ENCODE measurements at regions not wholly inside any gene's neighbourhood (a gene's known extent, or its start where the extent isn't known, plus 50 kb on each side); places are given as distances from the start of the nearest gene placed in this dataset.

GRCh38 chr15:79522656-79523055 lies 90.5 kb downstream of the MINAR1 start:
- no peaks in the 10 kb centered on the region for H3K4me1 Mint-ChIP-seq (ENCODE audit: low read depth)
- H3K9me3 Mint-ChIP-seq: no peaks in the 10 kb centered on the region
- H3K27me3 Mint-ChIP-seq (ENCODE audit: low read depth): peaks cover 2% of the 10 kb centered on the region
- no peak overlapping the region for H3K4me3 Mint-ChIP-seq
- H3K36me3 Mint-ChIP-seq (ENCODE audit: insufficient read depth): no peaks in the 10 kb centered on the region
- DNase-seq (no peak), ATAC-seq (no peak)

GRCh38 chr15:79523266-79523665 lies 91.1 kb downstream of the MINAR1 start:
- peaks cover 4% of the 10 kb centered on the region for H3K27me3 Mint-ChIP-seq (ENCODE audit: low read depth)
- H3K9me3 Mint-ChIP-seq: no peaks in the 10 kb centered on the region
- H3K4me3 Mint-ChIP-seq: no peak overlapping the region
- H3K4me1 Mint-ChIP-seq (ENCODE audit: low read depth): no peaks in the 10 kb centered on the region
- no peaks in the 10 kb centered on the region for H3K36me3 Mint-ChIP-seq (ENCODE audit: insufficient read depth)
- no peak for ATAC-seq
- no peak for DNase-seq

- H3K36me3 Mint-ChIP-seq (ENCODE audit: insufficient read depth): no peaks in the 10 kb centered on the region
- H3K9me3 Mint-ChIP-seq: no peaks in the 10 kb centered on the region
- H3K4me3 Mint-ChIP-seq: no peak overlapping the region
- H3K4me1 Mint-ChIP-seq (ENCODE audit: low read depth): no peaks in the 10 kb centered on the region
- DNase-seq (no peak), ATAC-seq (no peak)
- peaks cover 6% of the 10 kb centered on the region for H3K27me3 Mint-ChIP-seq (ENCODE audit: low read depth)
Observed at GRCh38 chr15:79524531-79524930, 92.4 kb downstream of the MINAR1 start.

GRCh38 chr15:79526376-79526775 lies 94.2 kb downstream of the MINAR1 start:
- Mint-ChIP-seq H3K27me3 (ENCODE audit: low read depth) (peaks cover 7% of the 10 kb centered on the region), H3K9me3 (no peaks in the 10 kb centered on the region), H3K4me3 (no peak overlapping the region), H3K4me1 (ENCODE audit: low read depth) (no peaks in the 10 kb centered on the region), H3K36me3 (ENCODE audit: insufficient read depth) (no peaks in the 10 kb centered on the region)
- DNase-seq: no peak
- no peak for ATAC-seq

- DNase-seq (no peak), ATAC-seq (no peak)
- Mint-ChIP-seq H3K4me3 (no peak overlapping the region), H3K9me3 (no peaks in the 10 kb centered on the region), H3K27me3 (ENCODE audit: low read depth) (peaks cover 10% of the 10 kb centered on the region), H3K4me1 (ENCODE audit: low read depth) (no peaks in the 10 kb centered on the region), H3K36me3 (ENCODE audit: insufficient read depth) (no peaks in the 10 kb centered on the region)
Observed at GRCh38 chr15:79527821-79528220, 95.7 kb downstream of the MINAR1 start.

GRCh38 chr15:79529157-79529785 lies 97.1 kb downstream of the MINAR1 start:
- DNase-seq (no peak), ATAC-seq (no peak)
- Mint-ChIP-seq H3K9me3 (no peaks in the 10 kb centered on the region), H3K36me3 (ENCODE audit: insufficient read depth) (no peaks in the 10 kb centered on the region), H3K4me1 (ENCODE audit: low read depth) (no peaks in the 10 kb centered on the region), H3K4me3 (no peak overlapping the region), H3K27me3 (ENCODE audit: low read depth) (peaks cover 12% of the 10 kb centered on the region)

GRCh38 chr15:79535536-79535935 lies 103.4 kb downstream of the MINAR1 start:
- H3K4me3 Mint-ChIP-seq: no peak overlapping the region
- H3K36me3 Mint-ChIP-seq (ENCODE audit: insufficient read depth): no peaks in the 10 kb centered on the region
- no peak for DNase-seq
- no peaks in the 10 kb centered on the region for H3K9me3 Mint-ChIP-seq
- peaks cover 6% of the 10 kb centered on the region for H3K27me3 Mint-ChIP-seq (ENCODE audit: low read depth)
- ATAC-seq: no peak
- no peaks in the 10 kb centered on the region for H3K4me1 Mint-ChIP-seq (ENCODE audit: low read depth)

GRCh38 chr15:79538527-79538926 lies 106.4 kb downstream of the MINAR1 start:
- Mint-ChIP-seq H3K4me3 (no peak overlapping the region), H3K27me3 (ENCODE audit: low read depth) (peaks cover 4% of the 10 kb centered on the region), H3K4me1 (ENCODE audit: low read depth) (no peaks in the 10 kb centered on the region), H3K36me3 (ENCODE audit: insufficient read depth) (no peaks in the 10 kb centered on the region), H3K9me3 (no peaks in the 10 kb centered on the region)
- DNase-seq (no peak), ATAC-seq (no peak)

- no peak for ATAC-seq
- H3K4me1 Mint-ChIP-seq (ENCODE audit: low read depth): no peaks in the 10 kb centered on the region
- no peaks in the 10 kb centered on the region for H3K36me3 Mint-ChIP-seq (ENCODE audit: insufficient read depth)
- H3K9me3 Mint-ChIP-seq: no peaks in the 10 kb centered on the region
- DNase-seq: no peak
- H3K4me3 Mint-ChIP-seq: no peak overlapping the region
- H3K27me3 Mint-ChIP-seq (ENCODE audit: low read depth): peaks cover 2% of the 10 kb centered on the region
Observed at GRCh38 chr15:79539401-79539800, 107.3 kb downstream of the MINAR1 start.

- no peaks in the 10 kb centered on the region for H3K36me3 Mint-ChIP-seq (ENCODE audit: insufficient read depth)
- peaks cover 2% of the 10 kb centered on the region for H3K27me3 Mint-ChIP-seq (ENCODE audit: low read depth)
- DNase-seq: no peak
- H3K4me1 Mint-ChIP-seq (ENCODE audit: low read depth): no peaks in the 10 kb centered on the region
- no peaks in the 10 kb centered on the region for H3K9me3 Mint-ChIP-seq
- H3K4me3 Mint-ChIP-seq: no peak overlapping the region
- ATAC-seq: no peak
Observed at GRCh38 chr15:79540551-79540950, 108.4 kb downstream of the MINAR1 start.

GRCh38 chr15:79541196-79541595 lies 109.1 kb downstream of the MINAR1 start:
- no peaks in the 10 kb centered on the region for H3K36me3 Mint-ChIP-seq (ENCODE audit: insufficient read depth)
- no peak overlapping the region for H3K4me3 Mint-ChIP-seq
- peaks cover 2% of the 10 kb centered on the region for H3K27me3 Mint-ChIP-seq (ENCODE audit: low read depth)
- ATAC-seq (no peak), DNase-seq (no peak)
- H3K9me3 Mint-ChIP-seq: no peaks in the 10 kb centered on the region
- no peaks in the 10 kb centered on the region for H3K4me1 Mint-ChIP-seq (ENCODE audit: low read depth)

- H3K4me1 Mint-ChIP-seq (ENCODE audit: low read depth): no peaks in the 10 kb centered on the region
- DNase-seq (no peak), ATAC-seq (no peak)
- no peak overlapping the region for H3K4me3 Mint-ChIP-seq
- H3K27me3 Mint-ChIP-seq (ENCODE audit: low read depth): peaks cover 2% of the 10 kb centered on the region
- H3K9me3 Mint-ChIP-seq: no peaks in the 10 kb centered on the region
- H3K36me3 Mint-ChIP-seq (ENCODE audit: insufficient read depth): no peaks in the 10 kb centered on the region
Observed at GRCh38 chr15:79543097-79543496, 111.0 kb downstream of the MINAR1 start.

GRCh38 chr15:79549196-79549595 lies 117.1 kb downstream of the MINAR1 start:
- Mint-ChIP-seq H3K36me3 (ENCODE audit: insufficient read depth) (no peaks in the 10 kb centered on the region), H3K9me3 (no peaks in the 10 kb centered on the region), H3K4me1 (ENCODE audit: low read depth) (no peaks in the 10 kb centered on the region), H3K27me3 (ENCODE audit: low read depth) (peaks cover 14% of the 10 kb centered on the region), H3K4me3 (no peak overlapping the region)
- no peak for DNase-seq
- no peak for ATAC-seq

- DNase-seq: no peak
- Mint-ChIP-seq H3K9me3 (peaks cover 4% of the 10 kb centered on the region), H3K4me1 (ENCODE audit: low read depth) (no peaks in the 10 kb centered on the region), H3K27me3 (ENCODE audit: low read depth) (peaks cover 22% of the 10 kb centered on the region), H3K4me3 (no peak overlapping the region), H3K36me3 (ENCODE audit: insufficient read depth) (no peaks in the 10 kb centered on the region)
- no peak for ATAC-seq
Observed at GRCh38 chr15:79560384-79560783, 128.2 kb downstream of the MINAR1 start.

GRCh38 chr15:79561982-79562381 lies 129.8 kb downstream of the MINAR1 start:
- Mint-ChIP-seq H3K4me1 (ENCODE audit: low read depth) (no peaks in the 10 kb centered on the region), H3K4me3 (no peak overlapping the region), H3K9me3 (peaks cover 1% of the 10 kb centered on the region), H3K27me3 (ENCODE audit: low read depth) (peaks cover 22% of the 10 kb centered on the region), H3K36me3 (ENCODE audit: insufficient read depth) (no peaks in the 10 kb centered on the region)
- DNase-seq (no peak), ATAC-seq (no peak)

GRCh38 chr15:79562403-79562815 lies 130.3 kb downstream of the MINAR1 start:
- ATAC-seq (no peak), DNase-seq (no peak)
- no peaks in the 10 kb centered on the region for H3K9me3 Mint-ChIP-seq
- no peaks in the 10 kb centered on the region for H3K4me1 Mint-ChIP-seq (ENCODE audit: low read depth)
- no peaks in the 10 kb centered on the region for H3K36me3 Mint-ChIP-seq (ENCODE audit: insufficient read depth)
- peaks cover 22% of the 10 kb centered on the region for H3K27me3 Mint-ChIP-seq (ENCODE audit: low read depth)
- H3K4me3 Mint-ChIP-seq: no peak overlapping the region

All from activated T-cell treated with anti-CD3 and anti-CD28 coated beads, Interleukin-2, amount 50 U/mL, for 4 hours (primary cell).